Nephron (organoid): ENCODE measurements at regions not wholly inside any gene's neighbourhood (a gene's known extent, or its start where the extent isn't known, plus 50 kb on each side); places are given as distances from the start of the nearest gene placed in this dataset.

ENCODE experiments used
- H3K27ac Mint-ChIP-seq, 3 experiments: 2 replicates each; pipeline ENCODE4 v1.8.0; 2020; ENCODE audit warnings: mixed read lengths in 3 of 3, mild to moderate bottlenecking in 2 of 3, moderate library complexity in 1 of 3
- H3K27me3 Mint-ChIP-seq: 2 replicates; pipeline ENCODE4 v1.8.0; 2021; ENCODE audit warnings: low read depth, mild to moderate bottlenecking, moderate library complexity, mixed read lengths
- H3K36me3 Mint-ChIP-seq: 2 replicates; pipeline ENCODE4 v1.8.0; 2020; ENCODE audit warnings: low read depth, mixed read lengths
- H3K4me1 Mint-ChIP-seq: 2 replicates; pipeline ENCODE4 v1.8.0; 2020; ENCODE audit warnings: mixed read lengths
- H3K4me3 Mint-ChIP-seq, 3 experiments: 2 replicates each; pipeline ENCODE4 v1.8.0; 2020; ENCODE audit warnings: mild to moderate bottlenecking in 3 of 3, mixed read lengths in 3 of 3, moderate library complexity in 2 of 3
- H3K9me3 Mint-ChIP-seq: 2 replicates; pipeline ENCODE4 v1.8.0; 2020; ENCODE audit warnings: mixed read lengths
- CTCF ChIP-seq, 3 experiments: fragments of 200-600 bp; sonication (generic); IDR thresholded peaks; one replicate each; pipeline ENCODE4 v1.5.0; 2021; ENCODE audit warnings: antibody characterized with exemption in 3 of 3; ENCODE audit not compliant: unreplicated experiment in 3 of 3

- no peaks in the 10 kb centered on the region for H3K36me3 Mint-ChIP-seq
Observed at GRCh38 chr20:43833511-43834395, 80.9 kb upstream of the TOX2 start.

GRCh38 chr20:43832961-43833360 lies 81.7 kb upstream of the TOX2 start:
- Mint-ChIP-seq H3K9me3 (no peaks in the 10 kb centered on the region), H3K27ac (no peak overlapping the region), H3K4me3 (no peak overlapping the region), H3K4me1 (no peaks in the 10 kb centered on the region), H3K27me3 (peaks cover 43% of the 10 kb centered on the region), H3K36me3 (no peaks in the 10 kb centered on the region)
- no peak for TF ChIP-seq CTCF (IDR thresholded peaks at IDR 0.05; ENCODE audit: unreplicated experiment in 3 of 3)

More at GRCh38 chr20:43833511-43834395, 80.9 kb upstream of the TOX2 start:
- Mint-ChIP-seq H3K4me3 (no peak overlapping the region), H3K4me1 (no peaks in the 10 kb centered on the region), H3K27ac (no peak overlapping the region), H3K27me3 (peaks cover 43% of the 10 kb centered on the region), H3K9me3 (no peaks in the 10 kb centered on the region)
- no peak for TF ChIP-seq CTCF (IDR thresholded peaks at IDR 0.05; ENCODE audit: unreplicated experiment in 3 of 3)

GRCh38 chr20:43832096-43832816 lies 82.4 kb upstream of the TOX2 start:
- H3K36me3 Mint-ChIP-seq, result no peaks in the 10 kb centered on the region
- no peaks in the 10 kb centered on the region for H3K4me1 Mint-ChIP-seq
- no peaks in the 10 kb centered on the region for H3K9me3 Mint-ChIP-seq
- H3K27me3 Mint-ChIP-seq, result peaks cover 38% of the 10 kb centered on the region
- TF ChIP-seq CTCF (IDR thresholded peaks at IDR 0.05; ENCODE audit: unreplicated experiment in 3 of 3), result no peak
- no peak overlapping the region for H3K4me3 Mint-ChIP-seq
- no peak overlapping the region for H3K27ac Mint-ChIP-seq

GRCh38 chr20:43831481-43832065 lies 83.1 kb upstream of the TOX2 start:
- no peaks in the 10 kb centered on the region for H3K9me3 Mint-ChIP-seq
- no peak overlapping the region for H3K4me3 Mint-ChIP-seq
- no peak overlapping the region for H3K27ac Mint-ChIP-seq
- no peaks in the 10 kb centered on the region for H3K36me3 Mint-ChIP-seq
- no peak for TF ChIP-seq CTCF (IDR thresholded peaks at IDR 0.05; ENCODE audit: unreplicated experiment in 3 of 3)
- H3K4me1 Mint-ChIP-seq, result no peaks in the 10 kb centered on the region
- H3K27me3 Mint-ChIP-seq, result peaks cover 42% of the 10 kb centered on the region

- no peaks in the 10 kb centered on the region for H3K9me3 Mint-ChIP-seq
- no peaks in the 10 kb centered on the region for H3K36me3 Mint-ChIP-seq
- H3K4me1 Mint-ChIP-seq, result no peaks in the 10 kb centered on the region
- H3K27me3 Mint-ChIP-seq, result peaks cover 47% of the 10 kb centered on the region
- no peak for TF ChIP-seq CTCF (IDR thresholded peaks at IDR 0.05; ENCODE audit: unreplicated experiment in 3 of 3)
- no peak overlapping the region for H3K27ac Mint-ChIP-seq
- no peak overlapping the region for H3K4me3 Mint-ChIP-seq
Observed at GRCh38 chr20:43830883-43831282, 83.8 kb upstream of the TOX2 start.
